ENCODE measurements at regions not wholly inside any gene's neighbourhood (a gene's known extent, or its start where the extent isn't known, plus 50 kb on each side); places are given as distances from the start of the nearest gene placed in this dataset.
"Not testable (repeated sequence)": the region's sequence is repeated elsewhere in the genome, so short reads cannot be mapped to it uniquely, and the experiment has no call there.

DNA sequence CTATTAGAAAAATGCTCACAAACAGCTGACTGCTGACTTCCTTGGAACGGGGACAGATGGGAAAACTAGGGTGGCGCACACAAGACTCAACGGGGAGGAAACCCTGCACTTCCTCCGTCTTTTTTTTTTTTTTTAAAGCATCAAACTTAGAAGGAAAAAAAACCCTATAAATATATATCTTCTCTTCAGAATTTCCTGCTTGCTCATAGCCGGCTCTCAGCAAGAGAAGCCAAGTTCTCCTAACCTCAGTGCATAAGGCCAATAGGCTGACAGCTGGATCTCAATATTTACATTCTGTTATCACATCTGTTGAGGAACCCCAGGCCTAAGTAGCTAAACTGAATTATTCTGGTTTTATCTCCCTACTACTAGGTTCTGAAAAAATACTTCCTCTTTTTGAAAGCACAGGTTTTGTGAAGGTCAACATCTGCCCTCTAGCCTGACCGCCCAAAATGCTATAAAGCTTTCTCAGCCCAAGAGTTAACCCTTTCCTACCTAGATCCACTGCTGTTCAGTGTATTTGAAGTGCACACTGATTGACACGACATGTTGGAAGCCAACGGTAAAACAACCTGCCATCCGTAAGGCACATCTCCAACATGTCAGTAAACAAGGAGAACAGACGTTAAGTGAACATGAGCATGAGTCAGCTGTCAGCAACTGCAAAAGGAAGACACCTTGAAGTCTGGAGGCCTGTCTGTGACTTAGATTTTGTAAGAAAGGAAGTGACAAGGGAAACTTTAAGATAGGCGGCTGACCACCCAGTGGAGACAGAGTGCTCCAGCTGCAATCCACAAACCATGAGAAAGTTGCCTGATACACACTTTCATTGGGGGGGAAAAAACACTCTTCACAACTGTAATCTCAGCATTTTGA lies 83.8 kb downstream of the EBLN1 start:
- H3K4me3 ChIP-seq (ENCODE audit: low read depth, low read length), result no peak overlapping the region
- no peak for TF ChIP-seq CTCF (IDR thresholded peaks at IDR 0.05; ENCODE audit: borderline replicate concordance, insufficient read depth, low read depth, low read length)

GRCh38 chr10:22130824-22131223 lies 87.0 kb downstream of the EBLN1 start:
- not testable (repeated sequence) for H3K4me3 ChIP-seq (ENCODE audit: low read depth, low read length)

- H3K4me3 ChIP-seq (ENCODE audit: low read depth, low read length), result not testable (repeated sequence)
Measured at GRCh38 chr10:22129612-22130011, 88.2 kb downstream of the EBLN1 start.

- not testable (repeated sequence) for H3K4me3 ChIP-seq (ENCODE audit: low read depth, low read length)
Measured at GRCh38 chr10:22121181-22121580, 96.6 kb downstream of the EBLN1 start.

GRCh38 chr10:22120072-22120471 lies 97.7 kb downstream of the EBLN1 start:
- H3K4me3 ChIP-seq (ENCODE audit: low read depth, low read length), result not testable (repeated sequence)

DNA sequence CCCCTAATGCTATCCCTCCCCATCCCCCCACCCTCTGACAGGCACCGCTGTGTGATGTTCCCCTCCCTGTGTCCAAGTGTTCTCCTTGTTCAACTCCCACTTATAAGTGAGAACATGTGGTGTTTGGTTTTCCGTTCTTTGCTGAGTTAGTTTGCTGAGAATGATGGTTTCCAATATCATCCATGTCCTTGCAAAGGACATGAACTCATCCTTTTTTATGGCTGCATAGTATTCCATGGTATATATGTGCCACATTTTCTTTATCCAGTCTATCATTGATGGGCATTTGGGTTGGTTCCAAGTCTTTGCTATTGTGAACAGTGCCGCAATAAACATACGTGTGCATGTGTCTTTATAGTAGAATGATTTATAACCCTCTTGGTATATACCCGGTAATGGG lies 98.2 kb downstream of the EBLN1 start:
- H3K4me3 ChIP-seq (ENCODE audit: low read depth, low read length), result not testable (repeated sequence)

- TF ChIP-seq CTCF (IDR thresholded peaks at IDR 0.05; ENCODE audit: borderline replicate concordance, insufficient read depth, low read depth, low read length), result no peak
Measured at GRCh38 chr10:22111705-22112104, 106.1 kb downstream of the EBLN1 start.

GRCh38 chr10:22111260-22111659 lies 106.6 kb downstream of the EBLN1 start:
- TF ChIP-seq CTCF (IDR thresholded peaks at IDR 0.05; ENCODE audit: borderline replicate concordance, insufficient read depth, low read depth, low read length), result no peak

More at GRCh38 chr10:22111705-22112104, 106.1 kb downstream of the EBLN1 start:
- H3K4me3 ChIP-seq (ENCODE audit: low read depth, low read length), result no peak overlapping the region

DNA sequence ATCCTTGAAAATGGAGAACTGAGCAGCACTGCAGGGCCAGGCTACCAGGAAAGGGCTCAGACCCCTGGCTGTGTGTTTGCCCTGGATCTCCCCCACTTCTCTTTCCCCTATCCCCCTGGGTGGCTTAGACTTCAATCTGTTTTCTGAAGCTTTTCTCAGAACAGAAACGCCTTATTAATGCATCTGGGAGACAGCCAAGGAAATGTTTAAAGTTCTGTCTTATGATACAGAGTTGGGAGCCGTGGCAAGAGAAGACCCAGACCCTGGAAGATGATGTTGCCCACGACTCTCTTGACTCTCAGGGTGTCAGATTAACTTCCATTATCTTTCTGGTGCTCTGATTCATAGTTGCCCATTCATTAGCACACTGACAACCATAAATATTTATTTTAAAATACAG lies 107.1 kb downstream of the EBLN1 start:
- no peak for TF ChIP-seq CTCF (IDR thresholded peaks at IDR 0.05; ENCODE audit: borderline replicate concordance, insufficient read depth, low read depth, low read length)
- no peak overlapping the region for H3K4me3 ChIP-seq (ENCODE audit: low read depth, low read length)

More at GRCh38 chr10:22111260-22111659, 106.6 kb downstream of the EBLN1 start:
- H3K4me3 ChIP-seq (ENCODE audit: low read depth, low read length), result no peak overlapping the region

DNA sequence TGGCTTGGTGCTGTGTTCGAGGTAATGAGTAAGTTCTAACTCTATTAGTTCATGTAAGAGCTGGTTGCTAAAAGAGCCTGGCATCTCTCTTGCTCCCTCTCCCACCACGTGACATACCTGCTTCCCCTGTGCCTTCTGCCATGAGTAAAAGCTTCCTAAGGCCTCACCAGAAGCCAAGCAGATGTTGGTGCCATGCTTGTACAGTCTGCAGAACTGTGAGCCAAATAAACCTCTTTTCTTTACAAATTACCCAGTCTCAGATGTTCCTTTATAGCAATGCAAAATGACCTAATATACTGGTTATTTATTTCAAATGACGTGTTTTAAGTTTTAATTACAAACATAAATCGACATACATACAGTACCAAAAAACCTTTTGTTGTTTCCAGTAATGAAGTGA lies 101.7 kb upstream of the DNAJC1 start:
- TF ChIP-seq CTCF (IDR thresholded peaks at IDR 0.05; ENCODE audit: borderline replicate concordance, insufficient read depth, low read depth, low read length), result no peak
- no peak overlapping the region for H3K4me3 ChIP-seq (ENCODE audit: low read depth, low read length)
